COR-L47 (cell line): ENCODE measurements at regions not wholly inside any gene's neighbourhood (a gene's known extent, or its start where the extent isn't known, plus 50 kb on each side); places are given as distances from the start of the nearest gene placed in this dataset.

ENCODE experiments used
- DNase-seq: peaks from one replicate; lab custom pipeline; 2025; lab: John Stamatoyannopoulos, UW

DNA sequence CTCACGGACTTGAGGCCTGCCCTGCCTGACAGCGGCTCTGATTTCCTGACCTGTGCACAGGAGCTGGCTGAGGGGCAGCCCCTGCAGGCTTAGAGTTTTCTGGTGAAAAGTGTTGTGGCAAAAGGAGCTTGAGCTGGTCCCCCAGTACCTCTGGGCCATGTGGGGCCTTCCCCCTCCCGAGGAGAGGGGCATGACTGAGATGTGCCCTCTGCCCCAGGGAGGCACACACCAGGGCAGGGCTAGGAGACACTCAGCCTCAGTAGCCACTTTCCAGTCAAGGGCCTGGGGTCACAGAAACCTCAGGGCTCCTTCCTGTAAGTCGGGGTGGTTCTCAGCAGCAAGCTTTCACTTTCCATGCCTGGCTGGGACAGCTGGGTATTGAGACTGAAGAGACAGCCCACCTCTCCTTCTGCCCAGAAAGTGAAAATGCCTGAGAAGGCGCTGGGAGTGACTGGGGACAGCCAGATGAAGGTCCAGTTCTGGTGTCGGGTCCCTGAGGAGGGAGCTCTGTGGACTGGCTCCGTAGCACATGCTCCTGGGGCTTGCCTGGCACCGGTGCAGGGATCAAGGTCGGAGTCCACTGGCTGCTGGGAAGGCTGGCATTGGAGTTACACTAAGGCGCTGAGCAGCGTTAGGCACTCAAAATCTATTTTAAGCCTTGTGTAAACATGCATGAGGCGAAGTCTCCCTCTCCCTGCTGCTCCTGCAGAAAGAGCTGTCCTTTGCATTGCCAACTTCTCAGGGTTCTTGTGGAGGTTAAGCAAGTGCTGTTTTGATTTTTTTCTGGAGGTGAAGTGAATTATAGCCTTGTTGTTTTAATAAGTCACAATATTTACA is 394.9 kb downstream of the GADD45G start:
- DNase-seq, result peak; percentile 80

DNA sequence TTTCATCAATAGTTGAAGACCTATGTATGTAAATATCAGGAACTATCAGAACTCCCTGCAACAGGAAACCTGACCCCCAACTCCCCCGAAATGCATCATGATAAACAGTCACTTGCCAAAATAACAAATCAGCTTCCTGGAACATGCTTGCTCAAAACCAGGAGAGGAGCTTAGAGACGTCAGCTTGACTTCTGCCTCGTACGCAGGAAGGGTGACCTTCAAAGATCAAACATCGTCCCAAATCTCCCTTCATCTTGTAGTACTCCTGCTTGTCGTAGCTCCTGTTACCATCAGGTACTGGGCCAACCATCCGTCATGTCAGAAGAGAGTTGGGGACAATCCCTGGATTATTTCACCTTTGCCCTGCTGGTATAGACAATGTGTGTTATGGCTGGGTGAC is 396.1 kb downstream of the GADD45G start:
- DNase-seq, result no peak

DNA sequence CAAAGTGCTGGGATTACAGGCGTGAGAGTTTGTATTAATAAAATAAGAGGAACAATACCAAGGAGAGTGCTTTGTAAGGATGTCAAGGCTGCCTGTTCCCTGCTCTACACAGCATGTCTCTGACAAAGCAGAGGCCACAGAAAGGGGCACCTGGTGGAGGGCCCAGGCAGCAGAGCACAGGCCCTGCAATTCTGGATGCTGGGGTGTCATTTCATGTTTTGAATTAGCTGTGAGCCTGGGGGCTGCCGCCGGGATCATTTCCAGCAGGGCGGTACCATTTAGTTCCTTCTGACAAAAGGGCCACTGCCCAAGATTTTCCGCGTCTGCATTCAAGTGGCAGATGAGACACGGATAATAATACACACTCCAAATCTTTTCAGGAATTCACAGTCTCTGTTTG is 396.9 kb downstream of the GADD45G start:
- no peak for DNase-seq

DNA sequence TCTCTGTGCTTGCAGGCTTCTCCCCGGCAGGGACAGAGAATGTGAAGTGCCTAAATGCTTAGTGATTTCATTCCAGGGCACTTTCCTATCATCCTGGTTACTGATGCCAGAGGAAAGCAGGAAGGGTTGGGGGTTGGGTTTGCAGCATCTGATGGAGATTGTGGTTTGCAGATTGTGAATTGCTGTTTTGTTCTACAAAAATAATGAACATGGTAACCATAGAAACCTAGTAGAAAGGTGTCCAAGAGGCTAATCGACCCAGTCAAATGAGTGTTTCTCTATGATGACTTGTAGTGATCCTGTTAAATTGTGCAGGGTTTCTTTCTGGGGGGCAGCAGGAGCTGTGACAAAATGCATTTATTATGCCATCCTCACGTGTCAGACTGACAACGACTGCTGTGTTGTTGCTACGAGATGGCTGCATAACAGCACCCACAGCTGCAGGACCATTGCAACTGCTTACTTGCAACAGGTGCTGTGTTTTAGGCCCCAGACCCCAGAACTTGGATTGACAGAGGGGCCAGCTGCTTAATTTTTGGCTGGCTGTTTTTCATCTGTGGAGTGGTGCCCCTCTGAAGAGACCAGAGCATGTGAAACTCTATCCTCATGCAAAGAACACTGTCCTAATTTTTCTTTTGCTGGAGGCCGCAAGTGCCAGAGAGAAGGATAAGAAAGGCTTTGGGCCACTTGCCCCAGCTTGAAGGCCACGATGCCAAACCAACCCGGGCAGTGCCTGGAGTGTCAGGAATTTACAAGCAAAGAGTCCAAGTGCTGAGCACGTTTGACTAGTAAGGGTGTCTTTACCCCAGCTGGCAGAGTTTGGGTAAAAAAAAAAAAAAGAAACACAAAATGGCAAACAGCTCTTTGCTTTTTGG is 397.8 kb downstream of the GADD45G start:
- DNase-seq, result peak; percentile 31

DNA sequence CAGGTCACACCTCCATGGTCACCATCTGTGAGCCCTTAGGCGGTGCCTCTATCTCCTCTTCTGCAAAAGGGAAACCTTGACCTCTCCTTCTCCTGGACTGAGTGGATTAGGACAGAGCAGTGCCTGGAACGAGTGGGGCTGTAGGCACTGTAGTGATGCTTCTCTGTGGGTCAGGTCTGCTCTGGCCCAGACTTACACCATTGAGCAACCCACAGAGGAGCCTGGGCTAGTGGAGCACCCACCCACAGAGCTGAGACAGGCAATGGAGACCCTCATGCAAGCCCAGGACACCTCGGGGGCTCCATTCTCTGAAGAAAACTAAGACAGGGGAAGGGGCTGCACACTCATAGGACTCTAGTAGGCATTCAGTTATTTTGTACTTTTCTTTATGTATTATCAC is 400.6 kb downstream of the GADD45G start:
- no peak for DNase-seq

DNA sequence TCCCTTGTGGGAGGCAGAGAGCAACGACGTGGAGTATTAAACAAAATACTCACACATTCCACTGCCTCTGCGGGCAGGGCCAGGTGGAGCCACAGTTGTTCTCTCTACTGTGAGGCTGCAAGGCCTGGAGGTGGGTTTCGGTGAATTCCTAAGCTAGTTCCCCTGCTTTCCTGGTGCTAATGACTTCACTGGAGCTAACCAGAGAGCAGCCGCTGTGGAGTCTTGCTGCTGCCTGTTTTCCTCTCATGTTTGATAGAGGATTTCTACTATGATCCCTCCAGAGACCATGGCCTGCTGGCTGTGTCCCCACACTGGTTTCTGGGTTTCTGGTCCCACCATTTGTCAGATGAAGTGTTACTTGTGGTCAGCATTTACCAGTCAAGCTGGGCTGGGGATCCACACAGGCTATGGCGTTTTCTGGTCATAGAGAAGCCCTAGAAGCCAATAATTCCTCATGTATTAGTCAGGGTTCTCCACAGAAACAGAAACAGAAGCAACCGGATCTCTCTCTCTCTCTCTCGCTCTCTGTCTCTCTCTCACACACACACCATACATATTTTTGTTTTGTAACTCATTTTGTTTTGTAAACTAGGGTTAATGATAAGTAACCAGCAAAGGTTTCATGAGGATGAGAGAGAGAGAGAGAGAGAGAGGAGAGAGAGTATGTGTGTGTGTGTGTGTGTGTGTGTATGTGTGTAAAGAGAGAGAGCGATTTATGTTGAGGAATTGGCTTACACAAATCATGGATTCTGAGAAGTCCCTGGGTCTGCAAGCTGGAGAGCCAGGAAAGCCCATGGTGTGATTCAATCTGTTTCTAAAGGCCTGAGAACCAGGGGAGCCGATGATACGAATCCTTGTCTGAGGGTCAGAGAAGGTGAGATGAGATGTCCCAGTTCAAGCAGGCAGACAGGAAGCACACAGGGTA is 403.0 kb downstream of the GADD45G start:
- no peak for DNase-seq

DNA sequence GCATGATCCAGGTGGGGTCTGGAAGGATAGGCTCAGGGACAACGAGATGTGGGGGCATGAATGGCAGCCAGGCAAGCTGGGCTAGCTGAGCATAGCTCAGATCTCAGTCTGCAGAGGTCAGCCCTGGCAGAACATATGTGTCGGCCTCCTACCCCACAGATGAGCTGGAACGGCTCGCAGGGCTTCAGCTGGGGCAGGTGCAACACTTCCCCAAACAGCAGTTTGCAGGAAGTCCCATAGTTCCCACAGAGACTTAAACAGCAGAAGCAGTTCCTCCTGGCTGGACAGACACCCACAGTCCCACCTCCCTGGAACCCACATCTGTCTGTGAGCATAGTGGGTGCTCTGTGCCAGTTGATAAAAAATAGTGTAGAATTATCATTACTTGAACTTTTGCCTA is 404.6 kb downstream of the GADD45G start:
- no peak for DNase-seq

DNA sequence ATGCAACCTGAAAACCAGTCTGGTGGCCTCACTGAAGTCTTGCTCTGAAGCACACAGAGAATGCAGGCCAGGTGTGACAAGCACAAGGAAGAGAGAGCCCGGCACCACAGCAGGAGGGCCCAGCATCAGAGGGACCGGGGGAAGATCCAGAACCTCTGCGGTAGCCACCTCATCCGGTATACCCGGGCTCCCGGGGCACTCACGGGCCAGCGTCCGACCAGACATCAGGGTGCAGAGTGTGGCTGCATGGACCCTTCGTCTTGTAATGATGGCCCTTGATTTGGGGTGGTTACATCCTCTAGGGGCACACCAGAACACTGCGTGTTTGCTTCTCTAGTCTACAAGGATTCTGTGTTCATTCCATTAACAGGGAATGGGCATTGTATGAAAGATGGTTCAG is 406.0 kb downstream of the GADD45G start:
- no peak for DNase-seq

DNA sequence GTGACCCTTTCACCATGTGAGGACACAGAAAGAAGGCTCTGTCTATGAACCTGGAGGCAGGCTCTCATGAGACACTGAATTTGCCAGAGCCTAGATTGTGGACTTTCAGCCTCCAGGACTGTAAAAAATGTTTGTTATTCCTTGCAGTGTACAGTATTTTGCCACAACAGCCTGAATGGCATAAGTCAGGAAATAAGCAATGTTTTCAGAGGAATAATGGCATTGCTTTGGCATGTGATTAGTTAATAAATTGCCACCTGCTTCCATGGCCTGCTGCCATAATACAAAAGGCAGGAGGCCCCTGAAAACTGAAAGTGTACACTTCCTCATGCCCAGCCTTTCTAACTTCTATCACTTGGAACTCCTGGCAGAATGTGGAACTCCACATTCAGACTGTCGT is 408.1 kb downstream of the GADD45G start:
- peak; percentile 23 for DNase-seq

DNA sequence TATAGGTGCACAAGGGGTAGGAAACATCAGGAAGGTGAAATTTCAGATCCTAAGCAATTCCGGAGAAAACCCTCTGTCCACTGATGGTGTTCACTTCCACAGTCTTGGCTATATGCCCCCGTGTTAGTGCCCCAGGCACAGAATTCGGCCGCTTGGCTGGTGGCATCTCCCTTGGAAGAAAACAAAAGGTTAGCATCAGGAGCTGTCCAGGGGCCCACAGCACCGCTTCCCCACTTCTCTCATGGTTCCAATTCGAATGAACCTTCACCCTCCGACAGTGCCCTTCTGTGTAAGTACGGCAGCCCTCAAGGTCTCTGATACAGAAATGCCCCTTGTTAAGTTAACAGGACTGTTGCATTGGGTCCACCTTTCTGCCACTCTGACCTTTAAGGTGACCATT is 409.0 kb downstream of the GADD45G start:
- no peak for DNase-seq

DNA sequence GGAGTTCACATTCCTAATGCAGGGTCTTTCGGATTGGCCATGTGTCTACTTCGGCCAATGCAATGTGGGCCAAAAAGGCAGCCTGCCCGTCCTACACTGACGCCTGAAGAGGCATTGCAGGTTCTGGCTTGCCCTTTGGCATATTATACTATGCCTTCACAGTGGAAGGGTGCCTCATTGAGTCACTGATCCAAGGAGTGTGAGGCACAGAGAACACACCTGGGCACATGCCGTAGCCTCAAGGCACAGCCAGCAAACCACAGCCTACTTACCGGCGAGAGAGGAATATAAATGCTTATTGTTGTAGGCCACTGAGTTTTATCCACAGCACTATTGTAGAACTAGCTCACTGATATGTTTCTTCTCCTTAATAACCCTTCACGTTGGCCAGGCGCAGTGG is 409.6 kb downstream of the GADD45G start:
- DNase-seq, result no peak

DNA sequence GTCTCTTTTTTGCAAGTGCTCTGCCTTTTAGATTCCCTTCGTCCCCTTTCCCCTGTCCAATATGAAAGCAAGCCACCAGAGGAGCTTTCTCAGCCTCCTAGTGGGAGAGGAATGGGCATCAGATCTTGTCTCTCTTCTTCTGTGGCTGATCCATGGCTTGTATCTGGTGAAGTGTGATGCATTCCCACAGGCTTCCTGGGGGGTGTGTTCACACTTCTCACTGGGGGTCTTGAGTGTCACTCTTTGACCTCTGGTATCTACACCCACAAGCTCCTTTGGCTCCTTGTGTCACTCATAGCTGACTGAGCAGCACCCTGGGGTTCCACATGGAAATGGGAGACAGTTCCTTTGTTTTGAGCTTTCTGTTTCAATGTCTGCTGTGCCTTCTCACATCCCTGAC is 411.5 kb downstream of the GADD45G start:
- DNase-seq, result no peak

DNA sequence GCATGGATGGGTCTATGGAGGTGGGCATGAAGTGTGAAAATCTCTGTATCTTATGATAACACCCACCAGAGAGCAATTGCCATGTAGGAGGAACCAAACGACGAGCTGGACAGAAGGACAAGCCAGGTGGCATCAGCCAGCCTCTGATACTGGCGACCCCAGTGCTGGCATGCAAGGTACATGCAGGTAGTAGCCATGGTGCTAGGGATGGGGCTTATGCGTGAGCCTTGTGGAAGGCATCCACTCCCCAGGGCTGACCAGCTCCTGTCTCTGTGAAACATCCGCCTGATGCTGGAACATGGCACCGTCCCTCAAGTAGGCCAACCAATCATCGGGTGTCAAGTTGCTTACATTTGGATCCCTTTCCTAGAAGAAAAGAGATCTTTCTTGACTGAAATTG is 412.9 kb downstream of the GADD45G start:
- no peak for DNase-seq

DNA sequence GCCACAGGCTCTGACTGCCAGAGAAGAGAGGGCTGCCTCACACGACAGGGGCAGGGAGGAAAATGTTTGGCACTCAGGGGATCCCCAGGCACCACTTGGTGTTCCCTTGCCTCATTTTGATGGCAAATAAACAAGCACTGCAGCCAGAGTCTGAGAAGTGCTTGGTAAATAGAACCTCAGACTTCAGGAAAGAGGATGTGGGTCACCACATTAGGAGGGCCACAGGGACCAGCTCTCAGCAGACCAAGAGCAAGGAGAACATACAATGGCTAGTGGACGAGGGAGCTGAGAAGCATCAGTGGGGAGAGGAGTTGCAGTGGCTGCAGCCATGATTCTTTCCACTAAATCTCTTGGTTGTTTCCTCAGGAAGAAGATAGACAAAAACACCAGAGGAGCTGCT is 413.9 kb downstream of the GADD45G start:
- DNase-seq, result no peak

DNA sequence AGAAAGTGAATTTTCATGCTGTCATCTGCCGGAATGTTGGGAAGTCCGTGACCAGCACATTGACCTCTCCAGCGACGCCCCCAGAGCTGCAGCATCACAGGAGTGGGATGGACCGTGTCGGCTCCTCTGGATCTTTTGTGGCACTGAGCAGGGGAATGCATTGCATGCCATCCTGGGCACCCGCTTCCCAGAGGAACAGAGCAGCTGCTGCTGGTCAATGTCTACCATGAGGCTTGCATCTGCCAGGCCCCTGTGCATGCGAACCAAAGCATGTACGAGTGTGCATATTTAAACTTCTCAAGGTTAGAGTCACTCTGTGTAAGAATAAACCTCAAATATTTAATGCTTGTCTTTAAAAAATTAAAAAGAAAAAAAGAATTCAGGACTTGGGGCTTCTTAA is 414.8 kb downstream of the GADD45G start:
- no peak for DNase-seq

DNA sequence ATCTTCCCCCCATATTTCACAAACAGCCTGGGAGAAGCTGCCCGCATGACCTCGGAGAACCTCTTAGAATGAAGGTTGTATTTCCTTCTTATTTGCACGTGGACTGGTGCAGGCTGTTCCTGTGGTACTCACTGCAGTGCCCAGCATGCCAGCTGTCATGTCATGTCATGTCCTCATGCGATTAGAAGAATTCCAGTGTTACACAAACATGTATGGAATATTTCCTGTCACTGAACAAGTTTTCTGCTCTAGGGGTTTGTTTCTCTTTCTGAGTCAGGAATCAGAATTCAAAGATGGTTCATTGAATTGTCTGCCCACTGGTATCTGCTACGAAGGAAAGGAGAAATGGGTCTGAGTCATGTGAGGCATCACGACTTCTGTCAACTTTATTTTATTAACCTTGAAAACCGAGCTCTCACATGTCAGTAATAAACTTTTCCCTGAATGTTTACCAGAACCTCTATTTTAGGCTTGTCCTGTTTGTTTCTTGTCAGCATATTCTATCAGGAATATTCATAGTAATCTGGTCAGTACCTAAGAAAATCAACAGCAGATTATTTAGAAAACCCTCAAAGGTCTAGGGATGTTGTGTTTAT is 415.6 kb downstream of the GADD45G start:
- no peak for DNase-seq

DNA sequence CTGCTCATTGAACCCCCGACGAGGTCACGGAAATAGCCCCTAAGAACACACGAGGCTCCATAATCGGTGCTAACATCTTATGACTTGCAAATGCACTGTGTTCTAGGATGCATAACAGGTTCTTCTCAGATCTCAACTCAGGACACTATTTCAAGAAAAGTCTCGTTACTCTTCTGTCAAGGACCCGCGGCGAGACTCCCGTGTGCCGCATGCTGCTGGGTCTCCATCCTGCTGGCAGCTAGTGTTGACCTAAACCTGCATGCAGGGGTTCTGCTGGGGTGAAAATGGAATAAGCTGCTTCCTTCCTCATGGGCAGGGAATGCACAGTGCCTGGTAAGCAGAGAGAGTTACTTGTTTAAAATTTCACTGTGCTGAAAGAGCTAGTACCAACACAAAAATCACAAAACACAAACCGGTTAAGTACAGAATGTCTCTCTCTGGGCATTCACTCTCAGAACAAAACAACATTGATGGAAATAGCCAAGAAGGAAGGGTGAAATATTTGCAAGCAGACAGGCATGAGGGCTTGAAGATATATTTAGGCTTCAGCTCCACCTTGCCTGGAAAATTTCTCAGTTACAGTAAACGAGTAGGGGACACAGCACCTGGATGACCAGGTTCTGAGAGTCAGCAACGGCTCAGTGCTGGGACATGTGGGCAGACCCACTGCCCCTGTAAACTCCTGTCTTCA is 416.5 kb downstream of the GADD45G start:
- no peak for DNase-seq

DNA sequence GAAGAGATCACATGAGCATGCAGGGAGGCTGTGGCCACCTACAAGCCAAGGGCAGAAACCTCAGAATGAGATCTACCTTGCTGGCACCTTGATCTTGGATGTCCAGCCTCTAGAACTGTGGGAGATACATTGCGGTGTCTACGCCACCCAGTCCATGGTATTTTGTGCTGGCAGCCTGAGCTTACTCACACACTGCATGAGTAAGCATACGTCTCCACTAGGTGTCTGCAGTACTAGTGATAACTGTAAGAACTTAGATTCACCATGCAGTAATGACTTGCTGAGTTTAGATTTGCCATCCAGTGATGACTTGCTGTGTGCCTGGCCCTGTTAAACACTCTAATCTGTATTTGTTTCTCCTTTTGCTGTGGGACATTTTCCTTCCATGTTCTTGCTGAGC is 417.7 kb downstream of the GADD45G start:
- DNase-seq, result no peak

DNA sequence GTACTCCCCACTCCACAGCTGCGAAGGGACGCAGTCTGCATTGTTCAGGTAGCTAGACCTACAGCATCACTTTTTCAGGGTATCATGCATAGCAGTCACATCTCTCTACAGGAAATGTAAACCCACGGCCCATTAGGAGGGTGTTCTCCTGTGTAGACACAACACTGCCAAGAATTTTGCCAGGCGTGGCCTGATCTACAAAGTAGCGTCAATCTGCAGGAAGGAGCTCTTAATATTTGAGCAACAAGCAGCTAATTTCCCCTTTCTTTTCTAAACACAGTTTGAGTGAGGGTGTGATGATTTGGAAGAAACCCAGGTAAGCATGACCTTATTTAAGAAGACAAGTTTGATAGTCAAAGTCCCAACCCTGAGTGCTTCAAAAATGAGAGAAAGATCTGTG is 419.0 kb downstream of the GADD45G start:
- DNase-seq, result no peak

DNA sequence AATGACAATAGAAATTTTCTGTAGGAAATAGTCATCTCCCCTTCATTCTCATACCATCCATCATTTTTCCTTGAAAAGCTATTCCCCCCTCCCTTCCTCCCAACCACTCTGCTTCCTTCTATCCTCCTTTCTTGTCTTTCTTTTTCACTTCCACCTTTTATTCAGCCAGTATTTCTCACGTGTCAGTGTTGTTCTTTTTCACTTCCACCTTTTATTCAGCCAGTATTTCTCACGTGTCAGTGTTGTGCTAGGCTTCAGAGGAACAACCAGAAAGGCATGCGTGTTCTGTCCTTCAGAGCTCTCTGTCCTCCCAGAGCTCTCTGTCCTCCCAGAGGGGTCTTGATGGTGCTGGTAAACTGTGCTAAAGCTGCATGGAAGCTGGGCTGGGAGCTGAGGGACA is 419.6 kb downstream of the GADD45G start:
- no peak for DNase-seq

DNA sequence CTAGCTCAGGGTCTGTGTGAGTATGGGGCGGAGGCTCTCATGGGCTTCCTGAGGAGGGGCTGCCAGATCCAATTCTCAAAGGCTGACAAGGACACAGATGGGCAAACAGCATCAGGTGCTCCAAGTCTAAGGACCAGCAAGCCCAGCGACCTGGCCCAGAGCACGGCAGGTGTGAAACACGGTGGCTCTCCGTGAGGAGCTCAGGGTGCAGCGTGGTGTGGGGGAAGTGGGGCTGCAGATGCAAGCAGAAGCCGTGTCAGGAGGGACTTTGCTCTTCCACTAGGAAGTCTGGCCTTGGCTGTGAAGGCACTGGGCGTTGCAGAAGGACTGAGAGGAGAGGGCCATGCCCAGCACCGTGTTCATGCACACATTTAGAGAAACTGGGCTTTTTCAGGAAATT is 420.0 kb downstream of the GADD45G start:
- no peak for DNase-seq
